Muscle layer of duodenum (tissue), 2 donors: ENCODE measurements at regions not wholly inside any gene's neighbourhood (a gene's known extent, or its start where the extent isn't known, plus 50 kb on each side); places are given as distances from the start of the nearest gene placed in this dataset.
"Not testable (repeated sequence)": the region's sequence is repeated elsewhere in the genome, so short reads cannot be mapped to it uniquely, and the experiment has no call there.

Source experiments
- H3K27ac ChIP-seq: one replicate; pipeline ENCODE4 v1.7.0; 2013; ENCODE audit warnings: mild to moderate bottlenecking, low read length
- H3K27me3 ChIP-seq: one replicate; pipeline ENCODE4 v1.7.0; 2013; ENCODE audit warnings: low read depth, mild to moderate bottlenecking, control low read depth, low read length
- H3K36me3 ChIP-seq, 2 donors: one replicate each; pipeline ENCODE4 v1.7.0; 2013; ENCODE audit warnings: low read length in 2 of 2, control low read depth in 1 of 2, mild to moderate bottlenecking in 1 of 2; ENCODE audit not compliant: insufficient read depth in 2 of 2, control insufficient read depth in 1 of 2
- H3K4me1 ChIP-seq, 2 donors: one replicate each; pipeline ENCODE4 v1.7.0; 2013; ENCODE audit warnings: low read length in 2 of 2, mild to moderate bottlenecking in 2 of 2, control low read depth in 1 of 2, moderate library complexity in 1 of 2; ENCODE audit not compliant: insufficient read depth in 2 of 2, control insufficient read depth in 1 of 2
- H3K4me3 ChIP-seq, 2 donors: one replicate each; pipeline ENCODE4 v1.7.0; 2013; ENCODE audit warnings: low read length in 2 of 2, low read depth in 1 of 2, mild to moderate bottlenecking in 1 of 2
- H3K9me3 ChIP-seq, 2 donors: one replicate each; pipeline ENCODE4 v1.7.0; 2013; ENCODE audit warnings: low read length in 2 of 2, control low read depth in 1 of 2, mild to moderate bottlenecking in 1 of 2; ENCODE audit not compliant: control insufficient read depth in 1 of 2
- donor health status: healthy.

- Histone ChIP-seq H3K4me1 (peaks cover 3 to 21% of the 10 kb centered on the region in 2 donors), H3K9me3 (no peaks in the 10 kb centered on the region), H3K4me3 (no peak overlapping the region), H3K27me3 (no peaks in the 10 kb centered on the region), H3K36me3 (no peaks in the 10 kb centered on the region), H3K27ac (no peak overlapping the region)
Observed at GRCh38 chr6:56739836-56740815, 97.4 kb upstream of the DST start.

- no peaks in the 10 kb centered on the region for H3K27me3 ChIP-seq
- no peaks in the 10 kb centered on the region for H3K36me3 ChIP-seq
- no peak overlapping the region for H3K4me3 ChIP-seq
- H3K4me1 ChIP-seq = peaks cover 0 to 20% of the 10 kb centered on the region in 2 donors
- H3K27ac ChIP-seq = no peak overlapping the region
- no peaks in the 10 kb centered on the region for H3K9me3 ChIP-seq
Observed at GRCh38 chr6:56736804-56737203, 94.1 kb upstream of the DST start.

DNA sequence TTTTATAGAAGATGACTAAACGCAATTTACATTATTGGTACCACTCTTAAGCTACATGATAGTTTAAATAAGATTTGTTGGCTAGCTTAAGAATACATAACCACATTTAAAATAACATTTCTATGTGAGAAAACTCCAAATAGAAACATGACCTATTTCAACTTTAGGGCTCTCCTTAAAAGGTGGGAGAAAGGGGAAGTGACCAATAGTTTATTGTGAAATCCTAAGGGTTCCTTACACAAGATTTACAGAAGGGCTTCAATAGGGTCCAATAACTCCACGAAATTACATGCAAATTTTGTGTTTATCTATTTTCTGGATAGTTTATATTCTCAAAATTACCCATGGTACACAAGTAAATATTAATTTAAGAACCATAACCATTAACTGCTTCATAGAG is 91.6 kb upstream of the DST start:
- Histone ChIP-seq H3K27ac (no peak overlapping the region), H3K4me1 (peaks cover 7 to 14% of the 10 kb centered on the region in 2 donors), H3K4me3 (no peak overlapping the region)

DNA sequence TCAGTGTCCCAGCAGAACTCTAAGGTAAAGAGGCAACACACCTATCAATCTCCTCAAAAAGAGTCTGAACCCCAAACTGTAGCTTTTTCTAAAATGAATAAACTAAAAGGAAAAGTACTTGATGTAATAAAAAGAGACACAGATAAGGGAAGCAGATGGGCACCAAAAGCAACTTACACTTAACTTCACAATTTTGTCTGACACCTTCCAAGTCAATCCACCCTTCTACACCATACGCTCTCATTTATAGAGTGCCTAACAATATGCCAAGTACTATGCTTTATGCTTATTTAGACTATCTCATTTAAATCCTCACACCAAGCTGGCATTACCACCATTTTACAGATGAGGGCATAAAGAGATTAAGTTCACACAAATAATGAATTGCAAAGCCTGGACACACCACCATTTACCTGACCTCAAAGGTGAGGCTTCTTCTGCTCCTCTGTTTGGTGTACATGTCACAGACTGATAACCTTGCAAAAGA is 90.6 kb upstream of the DST start:
- Histone ChIP-seq H3K4me1 (peaks cover 7 to 14% of the 10 kb centered on the region in 2 donors), H3K27ac (no peak overlapping the region)

More for the DNA sequence above, 91.6 kb upstream of the DST start:
- no peaks in the 10 kb centered on the region for H3K36me3 ChIP-seq
- H3K9me3 ChIP-seq = no peaks in the 10 kb centered on the region
- H3K27me3 ChIP-seq = no peaks in the 10 kb centered on the region

GRCh38 chr6:56732517-56732916 is 89.8 kb upstream of the DST start:
- Histone ChIP-seq H3K9me3 (no peaks in the 10 kb centered on the region), H3K4me1 (peaks cover 7 to 14% of the 10 kb centered on the region in 2 donors), H3K27ac (no peak overlapping the region), H3K4me3 (no peak overlapping the region), H3K27me3 (no peaks in the 10 kb centered on the region), H3K36me3 (no peaks in the 10 kb centered on the region)

More for the DNA sequence above, 90.6 kb upstream of the DST start:
- no peaks in the 10 kb centered on the region for H3K27me3 ChIP-seq
- no peak overlapping the region for H3K4me3 ChIP-seq
- no peaks in the 10 kb centered on the region for H3K36me3 ChIP-seq
- no peaks in the 10 kb centered on the region for H3K9me3 ChIP-seq

GRCh38 chr6:56730663-56731529 is 88.2 kb upstream of the DST start:
- H3K4me1 ChIP-seq = peaks cover 7 to 18% of the 10 kb centered on the region in 2 donors
- no peaks in the 10 kb centered on the region for H3K9me3 ChIP-seq
- H3K4me3 ChIP-seq = no peak overlapping the region
- no peaks in the 10 kb centered on the region for H3K27me3 ChIP-seq
- H3K36me3 ChIP-seq = no peaks in the 10 kb centered on the region
- H3K27ac ChIP-seq = no peak overlapping the region

DNA sequence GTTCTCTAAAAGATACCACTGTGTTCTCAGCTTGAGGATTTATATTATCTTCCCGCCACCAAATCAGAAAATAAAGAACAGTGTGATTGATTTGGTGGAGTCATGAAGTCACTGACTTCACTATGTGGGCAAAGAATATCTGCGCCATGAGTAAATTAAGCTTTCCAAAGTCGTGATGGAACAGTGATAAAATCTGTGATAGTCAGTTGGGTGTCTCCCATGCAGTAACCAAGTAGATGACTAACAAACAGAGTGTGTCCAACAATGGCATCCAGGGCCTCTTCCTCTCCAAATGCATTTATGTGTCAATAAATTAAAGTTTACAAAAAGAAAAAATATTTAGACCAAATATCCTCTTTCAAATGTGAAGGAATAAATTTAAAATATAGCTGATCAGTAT is 87.0 kb upstream of the DST start:
- Histone ChIP-seq H3K4me3 (no peak overlapping the region), H3K36me3 (no peaks in the 10 kb centered on the region), H3K27ac (no peak overlapping the region), H3K9me3 (no peaks in the 10 kb centered on the region), H3K4me1 (peaks cover 7 to 18% of the 10 kb centered on the region in 2 donors), H3K27me3 (no peaks in the 10 kb centered on the region)

DNA sequence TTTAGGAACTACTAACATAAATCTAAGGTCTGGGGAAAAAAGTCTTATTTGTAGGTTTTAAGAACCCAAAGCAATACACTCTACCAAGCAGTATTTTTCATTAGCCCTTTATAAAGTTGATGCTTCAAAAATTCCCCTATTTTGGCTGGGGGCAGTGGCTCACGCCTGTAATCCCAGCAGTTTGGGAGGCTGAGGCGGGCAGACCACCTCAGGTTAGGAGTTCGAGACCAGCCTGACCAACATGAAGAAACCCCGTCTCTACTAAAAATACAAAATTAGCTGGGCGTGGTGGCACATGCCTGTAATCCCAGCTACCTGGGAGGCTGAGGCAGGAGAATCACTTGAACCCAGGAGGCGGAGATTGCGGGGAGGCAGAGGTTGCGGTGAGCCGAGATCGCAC is 86.5 kb upstream of the DST start:
- not testable (repeated sequence) for H3K9me3 ChIP-seq, H3K36me3 ChIP-seq, H3K27ac ChIP-seq, H3K27me3 ChIP-seq, H3K4me3 ChIP-seq
- H3K4me1 ChIP-seq = peaks cover 7 to 18% of the 10 kb centered on the region in 2 donors

DNA sequence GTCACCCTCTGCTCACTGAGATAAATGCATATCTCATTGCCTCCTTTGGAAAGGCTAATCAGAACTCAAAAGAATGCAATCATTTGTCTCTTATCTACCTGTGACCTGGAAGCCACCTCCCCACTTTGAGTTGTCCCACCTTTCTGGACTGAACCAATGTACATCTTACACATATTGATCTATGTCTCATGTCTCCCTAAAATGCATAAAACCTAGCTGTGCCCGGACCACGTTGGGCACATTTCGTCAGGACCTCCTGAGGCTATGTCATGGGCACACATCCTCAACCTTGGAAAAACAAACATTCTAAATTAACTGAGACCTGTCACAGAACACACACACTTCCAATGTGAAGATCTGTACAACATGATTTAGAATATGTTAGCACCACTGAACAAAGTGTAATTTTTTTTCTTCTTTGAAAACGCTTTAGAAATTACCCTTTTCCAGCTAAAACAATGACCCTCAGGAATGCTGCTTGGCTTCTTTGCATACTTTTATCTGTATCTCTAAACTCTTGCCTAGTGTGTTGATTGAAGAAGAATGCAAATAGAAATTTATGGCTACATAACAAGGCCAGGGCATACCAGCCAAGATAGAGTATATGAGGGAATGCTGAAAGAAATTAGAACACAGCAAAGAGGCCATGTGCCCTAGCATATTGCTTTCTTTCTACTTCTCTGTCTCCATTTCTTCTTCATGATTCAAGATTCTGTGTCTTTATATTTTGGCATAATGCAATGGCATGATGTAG is 84.6 kb upstream of the DST start:
- Histone ChIP-seq H3K4me1 (peaks cover 7 to 14% of the 10 kb centered on the region in 2 donors), H3K27me3 (no peaks in the 10 kb centered on the region), H3K36me3 (no peaks in the 10 kb centered on the region), H3K27ac (no peak overlapping the region), H3K9me3 (no peaks in the 10 kb centered on the region), H3K4me3 (no peak overlapping the region)

GRCh38 chr6:56725254-56725653 is 82.6 kb upstream of the DST start:
- H3K9me3 ChIP-seq = no peaks in the 10 kb centered on the region
- H3K4me3 ChIP-seq = no peak overlapping the region
- no peaks in the 10 kb centered on the region for H3K27me3 ChIP-seq
- peaks cover 3 to 10% of the 10 kb centered on the region in 2 donors for H3K4me1 ChIP-seq
- H3K36me3 ChIP-seq = no peaks in the 10 kb centered on the region
- H3K27ac ChIP-seq = no peak overlapping the region
